ENCODE measurements at regions not wholly inside any gene's neighbourhood (a gene's known extent, or its start where the extent isn't known, plus 50 kb on each side); places are given as distances from the start of the nearest gene placed in this dataset.

GRCh38 chr6:14063756-14064155 is 53.8 kb upstream of the CD83 start:
- no peak for DNase-seq (ENCODE audit: low read depth in 2 of 3, low spot score in 1 of 3)

DNA sequence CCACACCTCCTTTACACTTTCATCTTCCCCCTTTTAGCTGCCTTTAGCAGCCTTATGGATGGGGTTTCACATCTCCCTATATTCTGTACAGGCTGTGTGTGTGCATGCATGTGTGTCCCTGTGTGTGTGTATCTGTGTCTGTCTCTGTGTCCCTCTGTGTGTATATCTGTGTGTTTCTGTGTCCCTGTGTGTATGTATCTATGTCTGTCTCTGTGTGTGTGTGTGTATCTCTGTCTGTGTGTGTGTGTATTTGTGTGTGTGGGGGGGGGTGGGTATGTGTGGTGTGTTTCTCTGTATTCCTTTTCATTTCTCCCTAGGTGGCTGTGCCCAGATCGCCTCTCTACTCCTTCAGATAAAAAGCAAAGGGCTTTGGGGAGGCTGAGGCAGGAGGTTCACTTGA is 52.2 kb upstream of the CD83 start:
- DNase-seq (ENCODE audit: low read depth in 2 of 3, low spot score in 1 of 3): no peak

GRCh38 chr6:14066782-14067406 is 50.7 kb upstream of the CD83 start:
- DNase-seq (ENCODE audit: low read depth in 2 of 3, low spot score in 1 of 3): peak in 1 of 3 donors; percentile 26

GRCh38 chr6:14067656-14068055 is 49.9 kb upstream of the CD83 start:
- DNase-seq (ENCODE audit: low read depth in 2 of 3, low spot score in 1 of 3): no peak
